Fibroblast of villous mesenchyme (primary cell): ENCODE measurements at regions not wholly inside any gene's neighbourhood (a gene's known extent, or its start where the extent isn't known, plus 50 kb on each side); places are given as distances from the start of the nearest gene placed in this dataset.

Experiments used
- DNase-seq: peaks from one replicate; pipeline ENCODE4 v3.0.0-alpha.2; 2010; ENCODE audit warnings: low read depth
- H3K4me3 ChIP-seq: 2 replicates; pipeline ENCODE4 v1.5.1; 2011; ENCODE audit warnings: low read depth, mild to moderate bottlenecking, low read length
- TF ChIP-seq, protein P1 (sequence below): IDR thresholded peaks from 2 replicates; pipeline ENCODE4 v1.5.1; 2012; ENCODE audit warnings: low read depth, mild to moderate bottlenecking, low read length; ENCODE audit not compliant: insufficient read depth

DNA sequence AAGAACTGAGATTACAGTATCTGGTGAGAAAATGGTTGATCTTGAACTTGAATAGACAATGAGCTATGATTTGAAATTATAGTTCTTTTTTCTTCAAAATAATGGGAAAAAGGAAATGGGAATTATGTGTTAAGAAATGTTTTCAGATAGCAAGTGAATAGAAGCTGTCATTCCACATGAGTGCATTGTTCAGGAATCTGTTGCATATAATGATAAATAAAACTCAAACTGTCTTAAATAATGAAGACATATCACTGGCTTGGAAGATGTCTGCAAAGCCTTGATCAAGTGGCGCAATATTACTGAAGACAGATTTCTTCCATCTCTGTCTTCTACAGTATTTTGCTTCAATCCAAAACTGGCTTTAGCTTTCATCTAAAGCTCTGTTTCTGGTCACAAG, 479.3 kb upstream of the ZFP42 start:
- H3K4me3 ChIP-seq, result no peak overlapping the region
- DNase-seq, result no peak
- TF ChIP-seq, protein P1, sequence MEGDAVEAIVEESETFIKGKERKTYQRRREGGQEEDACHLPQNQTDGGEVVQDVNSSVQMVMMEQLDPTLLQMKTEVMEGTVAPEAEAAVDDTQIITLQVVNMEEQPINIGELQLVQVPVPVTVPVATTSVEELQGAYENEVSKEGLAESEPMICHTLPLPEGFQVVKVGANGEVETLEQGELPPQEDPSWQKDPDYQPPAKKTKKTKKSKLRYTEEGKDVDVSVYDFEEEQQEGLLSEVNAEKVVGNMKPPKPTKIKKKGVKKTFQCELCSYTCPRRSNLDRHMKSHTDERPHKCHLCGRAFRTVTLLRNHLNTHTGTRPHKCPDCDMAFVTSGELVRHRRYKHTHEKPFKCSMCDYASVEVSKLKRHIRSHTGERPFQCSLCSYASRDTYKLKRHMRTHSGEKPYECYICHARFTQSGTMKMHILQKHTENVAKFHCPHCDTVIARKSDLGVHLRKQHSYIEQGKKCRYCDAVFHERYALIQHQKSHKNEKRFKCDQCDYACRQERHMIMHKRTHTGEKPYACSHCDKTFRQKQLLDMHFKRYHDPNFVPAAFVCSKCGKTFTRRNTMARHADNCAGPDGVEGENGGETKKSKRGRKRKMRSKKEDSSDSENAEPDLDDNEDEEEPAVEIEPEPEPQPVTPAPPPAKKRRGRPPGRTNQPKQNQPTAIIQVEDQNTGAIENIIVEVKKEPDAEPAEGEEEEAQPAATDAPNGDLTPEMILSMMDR, result no peak

DNA sequence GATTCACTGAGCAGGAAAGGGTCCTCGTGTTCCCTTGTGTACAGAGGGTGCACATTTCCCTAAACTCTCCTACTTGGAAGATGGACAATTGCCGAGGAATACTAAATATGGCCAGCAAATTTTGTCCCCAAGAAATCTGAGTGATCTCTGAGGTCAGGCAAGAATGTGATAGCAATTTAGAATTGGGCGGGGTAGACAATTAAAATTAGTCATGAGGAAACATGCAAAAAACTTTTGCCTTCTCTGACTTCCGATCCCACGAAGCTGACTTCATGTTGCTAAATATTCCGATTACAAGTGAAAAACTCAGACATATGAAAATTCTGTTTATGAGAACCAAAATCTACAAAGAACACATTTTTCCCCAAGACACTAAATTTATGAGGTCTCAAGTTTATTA, 453.9 kb upstream of the ZFP42 start:
- DNase-seq, result no peak
- H3K4me3 ChIP-seq, result no peak overlapping the region
- TF ChIP-seq, protein P1, result no peak

DNA sequence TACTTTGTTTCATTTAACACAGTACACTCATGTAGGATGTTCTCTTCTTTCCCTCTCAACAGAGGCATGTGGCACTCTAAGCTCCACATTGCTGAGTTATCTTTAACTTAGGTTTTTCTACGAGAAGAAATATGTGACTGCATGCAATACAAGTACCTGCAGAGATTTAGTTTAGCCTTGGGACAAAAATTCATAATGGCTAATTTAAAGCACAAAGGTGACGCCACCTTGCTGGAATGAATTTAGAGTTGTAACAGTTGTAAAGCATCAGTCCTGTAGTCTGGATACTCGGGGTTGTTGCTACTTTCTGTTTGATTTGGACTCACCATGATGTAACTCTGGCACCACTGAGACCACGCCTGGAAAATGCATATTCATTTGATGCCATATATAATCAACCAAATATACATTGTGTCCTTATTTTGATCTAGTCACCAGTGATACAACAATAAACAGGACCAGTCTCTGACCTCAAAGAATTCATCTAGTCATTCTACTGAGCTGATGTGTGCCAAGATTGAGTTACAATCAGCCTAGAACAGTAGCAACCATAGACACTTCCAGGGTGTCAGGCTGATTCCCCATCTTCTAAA, 451.0 kb upstream of the ZFP42 start:
- DNase-seq, result no peak
- H3K4me3 ChIP-seq, result no peak overlapping the region
- TF ChIP-seq, protein P1, result no peak

DNA sequence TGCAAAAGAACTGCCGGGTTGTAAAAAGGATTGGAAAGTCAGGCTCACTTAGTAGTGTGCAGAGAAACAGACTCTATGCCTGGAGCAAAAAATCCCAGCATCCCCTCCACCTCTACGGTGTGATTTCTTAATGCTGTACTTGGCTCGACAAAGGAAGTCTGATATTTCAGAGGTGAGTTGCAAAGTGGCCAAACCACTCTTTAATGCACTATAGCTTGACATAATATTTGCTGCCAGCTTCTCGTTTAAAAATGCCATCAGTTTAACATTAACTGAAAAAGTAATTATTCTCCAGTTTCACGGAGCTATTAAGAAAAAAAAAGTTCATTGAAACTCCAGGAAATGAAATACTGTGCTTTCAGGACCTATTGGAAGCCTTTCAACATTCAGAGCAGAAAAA, 448.3 kb upstream of the ZFP42 start:
- no peak for DNase-seq
- H3K4me3 ChIP-seq, result no peak overlapping the region
- TF ChIP-seq, protein P1, result no peak

DNA sequence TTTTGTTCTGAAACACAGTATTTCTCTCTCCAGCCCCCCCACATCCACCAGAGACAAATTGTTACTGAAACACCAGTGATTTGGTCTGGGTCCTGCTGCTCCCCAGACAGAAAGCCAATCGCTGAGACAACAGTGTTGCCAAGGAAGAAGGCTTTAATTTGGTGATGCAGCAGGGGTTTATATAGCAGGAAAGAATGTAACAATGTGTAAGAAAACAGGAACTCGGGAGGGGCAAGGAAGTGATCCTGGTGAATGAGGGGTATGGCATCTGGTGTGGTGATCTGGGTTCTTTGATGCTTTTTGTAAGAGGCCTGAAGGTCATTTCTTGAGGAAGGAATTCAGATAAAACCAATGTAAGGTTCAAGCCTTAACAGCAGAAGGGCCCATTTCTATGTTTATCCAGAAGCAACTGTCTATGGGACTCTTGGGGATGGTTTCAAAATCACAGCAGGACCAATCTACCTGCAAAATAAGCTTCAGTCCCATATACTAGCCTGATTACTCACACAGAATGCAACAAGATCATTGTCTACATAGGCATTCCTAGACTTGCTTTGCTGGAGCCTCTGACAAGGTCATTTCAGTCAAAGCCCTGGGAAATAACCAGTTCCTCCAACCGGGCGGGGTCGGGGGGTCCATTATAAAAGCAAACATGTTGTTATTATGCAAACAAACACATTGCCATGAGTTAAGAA, 445.2 kb upstream of the ZFP42 start:
- H3K4me3 ChIP-seq, result no peak overlapping the region
- TF ChIP-seq, protein P1, result no peak
- no peak for DNase-seq

DNA sequence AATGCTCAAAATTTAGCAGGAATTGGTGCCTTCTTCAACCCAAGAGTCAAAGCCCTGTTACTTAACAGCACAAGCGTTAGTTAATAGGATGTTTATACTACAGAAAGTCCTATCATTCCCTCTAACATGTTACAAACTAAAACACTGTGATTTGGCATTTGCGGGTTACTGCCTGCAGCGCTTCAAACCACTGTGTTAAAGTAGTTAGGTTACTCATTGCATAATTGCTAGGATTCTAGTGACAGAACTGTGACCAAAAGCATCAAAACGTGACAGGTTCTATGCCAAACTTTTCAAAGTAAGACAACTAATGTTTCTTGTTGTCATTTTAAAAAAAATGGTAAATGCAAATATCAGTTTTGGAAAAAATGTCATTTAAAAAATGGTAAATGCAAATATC, 442.8 kb upstream of the ZFP42 start:
- H3K4me3 ChIP-seq, result no peak overlapping the region
- DNase-seq, result peak; percentile 15
- TF ChIP-seq, protein P1, result no peak

DNA sequence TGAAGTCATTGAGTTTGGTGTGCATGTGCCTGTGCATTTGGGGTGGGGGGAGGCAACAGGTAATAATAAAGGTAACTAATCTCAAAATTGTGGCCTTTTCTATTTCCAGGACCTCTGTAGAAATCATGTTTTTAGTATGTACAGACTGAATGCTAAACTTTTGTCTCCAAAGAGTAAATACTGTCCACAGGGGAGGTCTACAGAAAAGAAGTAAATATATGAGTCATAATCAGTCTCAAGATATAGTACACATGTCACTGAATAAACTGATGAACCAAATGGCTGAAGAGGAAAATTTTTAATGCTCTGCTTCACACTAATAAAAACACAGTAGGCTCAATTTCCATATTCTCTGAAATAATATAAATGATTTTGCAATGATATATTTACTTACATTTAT, 440.4 kb upstream of the ZFP42 start:
- no peak for DNase-seq
- H3K4me3 ChIP-seq, result no peak overlapping the region
- TF ChIP-seq, protein P1, result no peak
